Esophagus squamous epithelium (tissue), 5 donors: ENCODE measurements at regions not wholly inside any gene's neighbourhood (a gene's known extent, or its start where the extent isn't known, plus 50 kb on each side); places are given as distances from the start of the nearest gene placed in this dataset.

ENCODE experiments used
- DNase-seq: peaks from one replicate; lab custom pipeline; 2025; lab: John Stamatoyannopoulos, UW
- H3K27ac ChIP-seq, 4 donors: fragments of 200-600 bp; sonication (generic); one replicate each; pipeline ENCODE4 v1.5.1; 2016 to 2019; ENCODE audit warnings: mild to moderate bottlenecking in 1 of 4
- H3K27me3 ChIP-seq, 4 donors: fragments of 200-600 bp; sonication (generic); 1 replicate in 3 of 4; 2 replicates in 1 of 4; pipeline versions ENCODE4 v1.5.1 to v1.6.0; 2017 to 2021; ENCODE audit warnings: antibody characterized with exemption in 1 of 4
- H3K36me3 ChIP-seq, 3 donors: fragments of 200-600 bp; sonication (generic); one replicate each; pipeline ENCODE4 v1.5.1; 2016 to 2019
- H3K4me1 ChIP-seq, 3 donors: fragments of 200-600 bp; sonication (generic); one replicate each; pipeline ENCODE4 v1.5.1; 2017 to 2019
- H3K4me3 ChIP-seq, 4 donors: fragments of 200-600 bp; sonication (generic); 1 replicate in 3 of 4; 2 replicates in 1 of 4; pipeline ENCODE4 v1.5.1; 2016 to 2019; ENCODE audit warnings: mild to moderate bottlenecking in 2 of 4, moderate library complexity in 1 of 4
- H3K9me3 ChIP-seq, 3 donors: fragments of 200-600 bp; sonication (generic); one replicate each; pipeline ENCODE4 v1.5.1; 2016 to 2019
- CTCF ChIP-seq, 6 experiments: fragments of 450-650 bp in 4 of 6; fragments of 200-600 bp in 2 of 6; sonication (generic) in 2 of 6; IDR thresholded peaks; one replicate each; pipeline ENCODE4 v1.5.1; 2016 to 2019; ENCODE audit warnings: antibody characterized with exemption in 6 of 6, mild to moderate bottlenecking in 4 of 6, moderate library complexity in 4 of 6
- POLR2A ChIP-seq, 4 donors: fragments of 450-650 bp; IDR thresholded peaks; one replicate each; pipeline ENCODE4 v1.6.1; 2017; ENCODE audit warnings: antibody characterized with exemption in 4 of 4, mild to moderate bottlenecking in 4 of 4, moderate library complexity in 3 of 4
- WGBS, 2 donors: methylation state at CpG; one replicate each; pipeline ENCODE4 v1.1.5; 2018; 5-methylcytosine and 5-hydroxymethylcytosine counted together
- intact Hi-C: fragments of 100-400 bp; cut with DNase I; formaldehyde crosslinking; loops from one replicate; pipeline ENCODE4 v1.15.0; 2022
- donor health status: DM: yes; HTN: yes; CAD: no.

DNA sequence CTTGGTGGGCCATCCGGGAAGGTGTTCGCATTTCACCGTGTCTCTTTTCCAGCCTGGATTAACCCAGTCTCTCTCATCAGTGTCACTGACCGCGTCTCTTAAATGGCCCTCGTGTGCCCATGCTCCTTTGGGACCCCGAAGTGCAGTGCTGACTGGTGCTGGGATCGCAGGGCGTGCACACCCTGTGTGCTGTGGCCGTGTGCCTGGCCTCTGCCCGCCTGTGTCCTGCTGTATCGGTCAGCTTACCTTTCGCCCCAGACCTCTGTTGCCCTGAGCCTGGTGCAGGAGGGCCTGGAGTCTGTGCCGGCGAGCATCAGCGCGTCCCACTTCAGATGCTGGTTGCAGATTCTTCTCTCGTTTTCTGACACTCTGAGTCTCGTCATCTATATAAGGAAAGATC lies 68.3 kb upstream of the HGFAC start:
- DNase-seq: no peak
- intact Hi-C loops: no loop called here
- H3K27ac ChIP-seq: no peak overlapping the region
- H3K4me3 ChIP-seq: no peak overlapping the region
- H3K27me3 ChIP-seq: peaks cover 0 to 4% (median 0%) of the 10 kb centered on the region in 4 donors
- 92 to 95% methylated on average over 17 to 19 of the region's 19 CpGs for WGBS, 2 donors
- no peaks in the 10 kb centered on the region for H3K9me3 ChIP-seq
- peaks cover 0 to 11% (median 0%) of the 10 kb centered on the region in 3 donors for H3K36me3 ChIP-seq
- peaks cover 12 to 40% (median 14%) of the 10 kb centered on the region in 3 donors for H3K4me1 ChIP-seq
- TF ChIP-seq CTCF (IDR thresholded peaks at IDR 0.05) (no peak), POLR2A (IDR thresholded peaks at IDR 0.05) (no peak)

GRCh38 chr4:3374011-3374645 lies 67.6 kb upstream of the HGFAC start:
- H3K36me3 ChIP-seq: peaks cover 0 to 13% (median 0%) of the 10 kb centered on the region in 3 donors
- H3K27me3 ChIP-seq: peaks cover 0 to 2% (median 0%) of the 10 kb centered on the region in 4 donors
- WGBS, 2 donors: 90 to 94% methylated on average over 14 to 19 of the region's 29 CpGs
- H3K27ac ChIP-seq: no peak overlapping the region
- no peak overlapping the region for H3K4me3 ChIP-seq
- H3K9me3 ChIP-seq: no peaks in the 10 kb centered on the region
- DNase-seq: no peak
- no peak for TF ChIP-seq POLR2A (IDR thresholded peaks at IDR 0.05)
- TF ChIP-seq CTCF (IDR thresholded peaks at IDR 0.05): no peak
- H3K4me1 ChIP-seq: peaks cover 7 to 34% (median 9%) of the 10 kb centered on the region in 3 donors
- intact Hi-C loops: no loop called here

- no peak overlapping the region for H3K27ac ChIP-seq
- DNase-seq: no peak
- 89 to 93% methylated on average over 3 to 11 of the region's 11 CpGs for WGBS, 2 donors
These were observed 67.1 kb upstream of the HGFAC start for GRCh38 chr4:3374667-3375066.

DNA sequence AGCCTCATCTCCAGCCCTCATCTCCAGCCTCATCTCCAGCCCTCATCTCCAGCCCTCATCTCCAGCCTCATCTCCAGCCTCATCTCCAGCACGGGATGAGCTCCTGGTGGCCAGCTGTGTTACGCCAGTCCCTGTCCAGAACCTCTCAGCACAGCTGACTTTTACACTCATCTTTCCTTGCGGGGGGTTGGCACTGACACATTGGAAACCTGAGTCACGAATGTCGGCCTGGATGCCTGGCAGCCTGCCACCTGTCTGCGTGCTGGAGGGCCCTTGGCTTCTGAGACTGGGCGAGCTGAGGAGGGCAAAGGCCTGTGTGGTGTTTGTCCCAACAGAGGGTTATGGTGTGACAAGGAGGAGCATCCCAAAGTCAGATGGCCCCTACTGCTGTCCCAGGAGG lies 66.1 kb upstream of the HGFAC start:
- Histone ChIP-seq H3K9me3 (peaks cover 0 to 8% (median 0%) of the 10 kb centered on the region in 3 donors), H3K36me3 (peaks cover 0 to 13% (median 0%) of the 10 kb centered on the region in 3 donors), H3K4me1 (peaks cover 0 to 18% (median 0%) of the 10 kb centered on the region in 3 donors), H3K27ac (no peak overlapping the region), H3K27me3 (no peaks in the 10 kb centered on the region), H3K4me3 (no peak overlapping the region)
- WGBS, 2 donors: 17 to 44% methylated on average over 2 to 6 of the region's 7 CpGs
- intact Hi-C loops: no loop called here
- TF ChIP-seq CTCF (IDR thresholded peaks at IDR 0.05) (no peak), POLR2A (IDR thresholded peaks at IDR 0.05) (no peak)
- no peak for DNase-seq

More at GRCh38 chr4:3374667-3375066, 67.1 kb upstream of the HGFAC start:
- no peaks in the 10 kb centered on the region for H3K9me3 ChIP-seq
- no peaks in the 10 kb centered on the region for H3K27me3 ChIP-seq
- H3K36me3 ChIP-seq: peaks cover 0 to 13% (median 0%) of the 10 kb centered on the region in 3 donors
- TF ChIP-seq CTCF (IDR thresholded peaks at IDR 0.05): no peak
- TF ChIP-seq POLR2A (IDR thresholded peaks at IDR 0.05): no peak
- H3K4me3 ChIP-seq: no peak overlapping the region
- intact Hi-C loops: no loop called here
- peaks cover 1 to 29% (median 4%) of the 10 kb centered on the region in 3 donors for H3K4me1 ChIP-seq

DNA sequence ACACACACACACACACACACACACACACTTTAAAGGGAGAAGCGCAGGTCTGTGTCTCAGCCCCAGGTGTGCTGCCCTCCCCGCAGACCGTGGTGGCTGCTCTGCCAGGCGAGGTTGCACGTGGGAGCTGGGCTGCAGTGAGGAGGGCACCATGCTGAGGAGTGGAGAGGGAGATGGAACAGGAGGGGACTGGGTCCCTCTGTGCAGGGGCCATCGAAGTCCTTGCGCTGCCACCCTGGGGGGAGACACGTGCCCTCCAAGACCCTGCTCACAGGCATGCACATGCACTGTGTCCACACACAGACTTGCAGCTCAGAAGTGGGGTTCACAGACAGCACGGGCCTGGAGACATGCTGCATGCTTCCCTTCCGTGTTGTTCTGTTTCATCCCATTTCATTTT lies 65.5 kb upstream of the HGFAC start:
- 91 to 100% methylated on average over 3 to 9 of the region's 10 CpGs for WGBS, 2 donors
- Histone ChIP-seq H3K27ac (no peak overlapping the region), H3K36me3 (peaks cover 0 to 13% (median 0%) of the 10 kb centered on the region in 3 donors), H3K27me3 (no peaks in the 10 kb centered on the region), H3K4me3 (no peak overlapping the region), H3K4me1 (peaks cover 0 to 13% (median 0%) of the 10 kb centered on the region in 3 donors), H3K9me3 (peaks cover 0 to 8% (median 0%) of the 10 kb centered on the region in 3 donors)
- TF ChIP-seq CTCF (IDR thresholded peaks at IDR 0.05) (no peak), POLR2A (IDR thresholded peaks at IDR 0.05) (no peak)
- intact Hi-C loops: no loop called here
- DNase-seq: no peak
